ENCODE measurements at regions not wholly inside any gene's neighbourhood (a gene's known extent, or its start where the extent isn't known, plus 50 kb on each side); places are given as distances from the start of the nearest gene placed in this dataset.

DNA sequence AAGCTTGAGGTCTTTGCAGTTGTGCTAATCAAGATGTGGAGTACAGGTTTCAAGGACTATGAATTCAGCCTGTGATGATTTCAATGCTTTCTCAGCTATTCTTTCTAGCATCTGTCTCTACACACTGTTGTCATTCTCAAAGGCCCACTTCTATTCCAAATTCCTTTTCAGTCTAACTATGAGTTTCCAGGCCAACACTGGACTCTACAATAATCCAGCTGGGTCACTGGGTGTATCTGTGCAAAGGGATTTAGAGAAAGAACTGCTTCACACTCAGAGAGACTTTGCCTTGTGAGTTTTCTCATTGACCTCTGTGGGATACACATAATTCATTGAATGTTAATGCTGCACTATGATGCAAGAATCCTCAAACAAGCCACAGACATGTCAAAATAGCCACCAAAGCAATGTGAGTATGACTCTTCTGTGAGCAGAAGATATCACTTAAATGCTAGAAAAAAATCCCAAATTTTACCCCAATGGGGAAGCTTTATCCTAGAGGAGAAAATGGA lies 171.8 kb upstream of the CLNK start:
- Histone ChIP-seq H3K9me3 (ENCODE audit: control insufficient read depth, insufficient read depth, low read depth, low read length) (no peaks in the 10 kb centered on the region), H3K4me1 (ENCODE audit: control insufficient read depth, insufficient read depth, low read length) (no peaks in the 10 kb centered on the region), H3K27ac (ENCODE audit: extremely low read depth, low read depth, low read length) (no peak overlapping the region), H3K36me3 (ENCODE audit: control insufficient read depth in 2 of 2, insufficient read depth in 1 of 2, low read length in 2 of 2) (no peaks in the 10 kb centered on the region), H3K4me3 (ENCODE audit: low read depth, low read length) (no peak overlapping the region)
- ChIA-PET CTCF (no interaction called here), POLR2A (no interaction called here)
- TF ChIP-seq, protein P1, sequence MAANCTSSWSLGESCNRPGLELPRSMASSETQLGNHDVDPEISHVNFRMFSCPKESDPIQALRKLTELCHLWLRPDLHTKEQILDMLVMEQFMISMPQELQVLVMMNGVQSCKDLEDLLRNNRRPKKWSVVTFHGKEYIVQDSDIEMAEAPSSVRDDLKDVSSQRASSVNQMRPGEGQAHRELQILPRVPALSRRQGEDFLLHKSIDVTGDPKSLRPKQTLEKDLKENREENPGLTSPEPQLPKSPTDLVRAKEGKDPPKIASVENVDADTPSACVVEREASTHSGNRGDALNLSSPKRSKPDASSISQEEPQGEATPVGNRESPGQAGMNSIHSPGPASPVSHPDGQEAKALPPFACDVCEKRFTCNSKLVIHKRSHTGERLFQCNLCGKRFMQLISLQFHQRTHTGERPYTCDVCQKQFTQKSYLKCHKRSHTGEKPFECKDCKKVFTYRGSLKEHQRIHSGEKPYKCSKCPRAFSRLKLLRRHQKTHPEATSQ (tag by site-specific recombination; IDR thresholded peaks at IDR 0.05), result no peak
- TF ChIP-seq, protein P2, sequence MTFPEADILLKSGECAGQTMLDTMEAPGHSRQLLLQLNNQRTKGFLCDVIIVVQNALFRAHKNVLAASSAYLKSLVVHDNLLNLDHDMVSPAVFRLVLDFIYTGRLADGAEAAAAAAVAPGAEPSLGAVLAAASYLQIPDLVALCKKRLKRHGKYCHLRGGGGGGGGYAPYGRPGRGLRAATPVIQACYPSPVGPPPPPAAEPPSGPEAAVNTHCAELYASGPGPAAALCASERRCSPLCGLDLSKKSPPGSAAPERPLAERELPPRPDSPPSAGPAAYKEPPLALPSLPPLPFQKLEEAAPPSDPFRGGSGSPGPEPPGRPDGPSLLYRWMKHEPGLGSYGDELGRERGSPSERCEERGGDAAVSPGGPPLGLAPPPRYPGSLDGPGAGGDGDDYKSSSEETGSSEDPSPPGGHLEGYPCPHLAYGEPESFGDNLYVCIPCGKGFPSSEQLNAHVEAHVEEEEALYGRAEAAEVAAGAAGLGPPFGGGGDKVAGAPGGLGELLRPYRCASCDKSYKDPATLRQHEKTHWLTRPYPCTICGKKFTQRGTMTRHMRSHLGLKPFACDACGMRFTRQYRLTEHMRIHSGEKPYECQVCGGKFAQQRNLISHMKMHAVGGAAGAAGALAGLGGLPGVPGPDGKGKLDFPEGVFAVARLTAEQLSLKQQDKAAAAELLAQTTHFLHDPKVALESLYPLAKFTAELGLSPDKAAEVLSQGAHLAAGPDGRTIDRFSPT (tag by site-specific recombination; IDR thresholded peaks at IDR 0.05), result no peak
- no peak for TF ChIP-seq MZF1 (tag by site-specific recombination; IDR thresholded peaks at IDR 0.05; ENCODE audit: borderline replicate concordance)
- no peak for TF ChIP-seq ZNF571 (tag by site-specific recombination; IDR thresholded peaks at IDR 0.05)
- no peak for TF ChIP-seq MEIS1 (CRISPR knock-in tag; IDR thresholded peaks at IDR 0.05; ENCODE audit: borderline replicate concordance)
- TF ChIP-seq ZNF830 (tag by site-specific recombination; IDR thresholded peaks at IDR 0.05; ENCODE audit: low read depth), result no peak
- TF ChIP-seq ZNF155 (tag by site-specific recombination; IDR thresholded peaks at IDR 0.05), result no peak
- no peak for TF ChIP-seq KLF8 (tag by site-specific recombination; IDR thresholded peaks at IDR 0.05)
- TF ChIP-seq, protein P3, sequence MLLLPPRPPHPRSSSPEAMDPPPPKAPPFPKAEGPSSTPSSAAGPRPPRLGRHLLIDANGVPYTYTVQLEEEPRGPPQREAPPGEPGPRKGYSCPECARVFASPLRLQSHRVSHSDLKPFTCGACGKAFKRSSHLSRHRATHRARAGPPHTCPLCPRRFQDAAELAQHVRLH (tag by site-specific recombination; IDR thresholded peaks at IDR 0.05), result no peak
- no peak for TF ChIP-seq ZNF248 (tag by site-specific recombination; IDR thresholded peaks at IDR 0.05)
- TF ChIP-seq, protein P4, sequence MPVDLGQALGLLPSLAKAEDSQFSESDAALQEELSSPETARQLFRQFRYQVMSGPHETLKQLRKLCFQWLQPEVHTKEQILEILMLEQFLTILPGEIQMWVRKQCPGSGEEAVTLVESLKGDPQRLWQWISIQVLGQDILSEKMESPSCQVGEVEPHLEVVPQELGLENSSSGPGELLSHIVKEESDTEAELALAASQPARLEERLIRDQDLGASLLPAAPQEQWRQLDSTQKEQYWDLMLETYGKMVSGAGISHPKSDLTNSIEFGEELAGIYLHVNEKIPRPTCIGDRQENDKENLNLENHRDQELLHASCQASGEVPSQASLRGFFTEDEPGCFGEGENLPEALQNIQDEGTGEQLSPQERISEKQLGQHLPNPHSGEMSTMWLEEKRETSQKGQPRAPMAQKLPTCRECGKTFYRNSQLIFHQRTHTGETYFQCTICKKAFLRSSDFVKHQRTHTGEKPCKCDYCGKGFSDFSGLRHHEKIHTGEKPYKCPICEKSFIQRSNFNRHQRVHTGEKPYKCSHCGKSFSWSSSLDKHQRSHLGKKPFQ (tag by site-specific recombination; IDR thresholded peaks at IDR 0.05), result no peak
- no peak for TF ChIP-seq ZNF114 (tag by site-specific recombination; IDR thresholded peaks at IDR 0.05)
- TF ChIP-seq, protein P5, sequence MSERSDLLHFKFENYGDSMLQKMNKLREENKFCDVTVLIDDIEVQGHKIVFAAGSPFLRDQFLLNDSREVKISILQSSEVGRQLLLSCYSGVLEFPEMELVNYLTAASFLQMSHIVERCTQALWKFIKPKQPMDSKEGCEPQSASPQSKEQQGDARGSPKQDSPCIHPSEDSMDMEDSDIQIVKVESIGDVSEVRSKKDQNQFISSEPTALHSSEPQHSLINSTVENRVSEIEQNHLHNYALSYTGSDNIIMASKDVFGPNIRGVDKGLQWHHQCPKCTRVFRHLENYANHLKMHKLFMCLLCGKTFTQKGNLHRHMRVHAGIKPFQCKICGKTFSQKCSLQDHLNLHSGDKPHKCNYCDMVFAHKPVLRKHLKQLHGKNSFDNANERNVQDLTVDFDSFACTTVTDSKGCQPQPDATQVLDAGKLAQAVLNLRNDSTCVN (tag by site-specific recombination; optimal IDR thresholded peaks at IDR 0.05), result no peak
- no peak for TF ChIP-seq MYNN (tag by site-specific recombination; IDR thresholded peaks at IDR 0.05; ENCODE audit: borderline replicate concordance)

DNA sequence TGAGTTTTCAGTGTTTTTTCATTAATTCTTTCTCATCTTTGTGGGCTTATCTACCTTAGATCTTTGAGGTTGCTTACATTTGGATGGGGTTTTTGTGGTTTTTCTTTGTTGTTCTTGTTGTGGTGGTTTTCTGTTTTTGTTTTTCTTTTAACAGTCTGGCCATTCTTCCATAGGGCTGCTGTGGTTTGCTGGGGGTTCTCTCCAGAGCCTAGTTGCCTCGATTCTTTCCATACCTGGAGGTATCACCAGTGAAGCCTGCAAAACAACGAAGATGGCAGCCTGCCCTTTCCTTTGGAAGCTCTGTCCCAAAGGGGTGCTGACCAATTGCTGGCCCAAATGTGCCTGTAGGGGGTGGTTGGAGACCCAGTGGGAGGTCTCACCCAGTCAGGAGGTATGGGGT lies 168.6 kb upstream of the CLNK start:
- no peak for TF ChIP-seq ZNF23 (tag by site-specific recombination; IDR thresholded peaks at IDR 0.05; ENCODE audit: borderline replicate concordance)
- TF ChIP-seq, protein P6, sequence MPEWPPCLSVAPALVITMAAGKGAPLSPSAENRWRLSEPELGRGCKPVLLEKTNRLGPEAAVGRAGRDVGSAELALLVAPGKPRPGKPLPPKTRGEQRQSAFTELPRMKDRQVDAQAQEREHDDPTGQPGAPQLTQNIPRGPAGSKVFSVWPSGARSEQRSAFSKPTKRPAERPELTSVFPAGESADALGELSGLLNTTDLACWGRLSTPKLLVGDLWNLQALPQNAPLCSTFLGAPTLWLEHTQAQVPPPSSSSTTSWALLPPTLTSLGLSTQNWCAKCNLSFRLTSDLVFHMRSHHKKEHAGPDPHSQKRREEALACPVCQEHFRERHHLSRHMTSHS (tag by site-specific recombination; IDR thresholded peaks at IDR 0.05), result no peak
- no peak for TF ChIP-seq ZNF776 (tag by site-specific recombination; IDR thresholded peaks at IDR 0.05; ENCODE audit: borderline replicate concordance)
- no peak for TF ChIP-seq ZNF610 (tag by site-specific recombination; IDR thresholded peaks at IDR 0.05; ENCODE audit: borderline replicate concordance)
- TF ChIP-seq ZNF19 (tag by site-specific recombination; IDR thresholded peaks at IDR 0.05; ENCODE audit: low read depth), result no peak
- no peak for TF ChIP-seq ZNF274 (IDR thresholded peaks at IDR 0.05; ENCODE audit: low read length)
- no peak for TF ChIP-seq ZNF274 (tag by site-specific recombination; IDR thresholded peaks at IDR 0.05; ENCODE audit: borderline replicate concordance)
- CTCF ChIA-PET, result interaction anchor here (0.7 kb wide), 1 partner anchor 48 kb away, joined by 3 read pairs; no protein-coding TSS in a partner anchor

More for the DNA sequence above, 168.6 kb upstream of the CLNK start:
- H3K4me1 ChIP-seq (ENCODE audit: control insufficient read depth, insufficient read depth, low read length), result no peaks in the 10 kb centered on the region
- H3K27ac ChIP-seq (ENCODE audit: extremely low read depth, low read depth, low read length), result no peak overlapping the region
- H3K9me3 ChIP-seq (ENCODE audit: control insufficient read depth, insufficient read depth, low read depth, low read length), result no peaks in the 10 kb centered on the region
- H3K4me3 ChIP-seq (ENCODE audit: low read depth, low read length), result no peak overlapping the region
- no peaks in the 10 kb centered on the region for H3K36me3 ChIP-seq (ENCODE audit: control insufficient read depth in 2 of 2, insufficient read depth in 1 of 2, low read length in 2 of 2)
- POLR2A ChIA-PET, result no interaction called here
